HepG2 (cell line): ENCODE measurements at regions not wholly inside any gene's neighbourhood (a gene's known extent, or its start where the extent isn't known, plus 50 kb on each side); places are given as distances from the start of the nearest gene placed in this dataset.

Experiments
- ATAC-seq: fragments of 200-7000 bp; cut with Tn5 transposase; 3 replicates; pipeline ENCODE4 v1.9.1; 2020; ENCODE audit warnings: mild to moderate bottlenecking, moderate library complexity
- BruUV-seq: library from RNA; stranded (reverse); fragments of 400-500 nt; replicated peaks from 2 replicates; lab custom pipeline; 2021; lab: Mats Ljungman, UMichigan
- CTCF ChIA-PET: fragments of 300-600 bp; formaldehyde crosslinking; extraction: SDS; loops from one replicate; lab custom pipeline; 2021; ENCODE audit warnings: low total read pairs, inconsistent platforms, low intra/inter-chr PET ratio; lab: Yijun Ruan, JAX
- POLR2A ChIA-PET: fragments of 350-600 bp; sonication (Branson Sonifier 250); formaldehyde crosslinking; loops from one replicate; lab custom pipeline; 2020; ENCODE audit warnings: antibody characterized with exemption, inconsistent platforms; lab: Yijun Ruan, JAX
- DNase-seq: peaks from one replicate; pipeline ENCODE4 v3.0.0-alpha.2; 2015; ENCODE audit warnings: low spot score
- FAIRE-seq: peaks from 3 replicates; lab custom pipeline; 2011; peaks lifted over from hg19 to GRCh38; lab: Jason Lieb, UNC
- H2AFZ ChIP-seq: one replicate; pipeline ENCODE4 v1.6.1; 2011; ENCODE audit warnings: low read length, inconsistent platforms
- H3K27ac ChIP-seq: fragments of 300-600 bp; 3 replicates; pipeline ENCODE4 v1.8.0; 2011; ENCODE audit warnings: mixed run types, mild to moderate bottlenecking, mixed read lengths, low read length, inconsistent platforms; ENCODE audit not compliant: insufficient read depth; ENCODE audit errors: extremely low read length
- H3K27me3 ChIP-seq, 2 experiments: fragments of 200-600 bp in 1 of 2; 2 replicates in 1 of 2; 3 replicates in 1 of 2; pipeline versions ENCODE4 v1.6.0 to v1.8.0; 2011; ENCODE audit warnings: low read length in 2 of 2, mild to moderate bottlenecking in 2 of 2, moderate library complexity in 2 of 2, inconsistent platforms in 1 of 2; ENCODE audit not compliant: insufficient read depth in 2 of 2, control insufficient read depth in 1 of 2
- H3K36me3 ChIP-seq, 2 experiments: fragments of 200-600 bp in 1 of 2; replicated peaks in 1 of 2; 2 replicates in 1 of 2; 3 replicates in 1 of 2; pipeline versions ENCODE4 v1.5.1 to v1.8.0; 2011; ENCODE audit warnings: low read length in 2 of 2, inconsistent platforms in 1 of 2; ENCODE audit not compliant: insufficient read depth in 2 of 2, control insufficient read depth in 1 of 2
- H3K4me1 ChIP-seq: 2 replicates; pipeline ENCODE4 v1.5.1; 2012; ENCODE audit warnings: low read length, inconsistent platforms; ENCODE audit not compliant: insufficient read depth
- H3K4me2 ChIP-seq: 2 replicates; pipeline ENCODE4 v1.6.0; 2011; ENCODE audit warnings: low read depth, low read length, inconsistent platforms
- H3K4me3 ChIP-seq, 3 experiments: fragments of 200-600 bp in 1 of 3; sonication (generic), shearing (Covaris generic) in 1 of 3; replicated peaks in 1 of 3; 2 replicates each; pipeline ENCODE4 v1.5.1; 2011 to 2016; ENCODE audit warnings: low read length in 3 of 3, inconsistent platforms in 2 of 3, low read depth in 2 of 3, mild to moderate bottlenecking in 2 of 3, control low read depth in 1 of 3, mixed read lengths in 1 of 3; ENCODE audit not compliant: insufficient read depth in 1 of 3
- H3K79me2 ChIP-seq: one replicate; pipeline ENCODE4 v1.6.1; 2011; ENCODE audit warnings: low read length, inconsistent platforms; ENCODE audit not compliant: insufficient read depth
- H3K9ac ChIP-seq: 2 replicates; pipeline ENCODE4 v1.6.0; 2011; ENCODE audit warnings: mild to moderate bottlenecking, low read depth, low read length, inconsistent platforms; ENCODE audit not compliant: insufficient read depth
- H3K9me3 ChIP-seq: 2 replicates; pipeline ENCODE4 v1.5.1; 2012; ENCODE audit warnings: mild to moderate bottlenecking, low read length
- H4K20me1 ChIP-seq: 2 replicates; pipeline ENCODE4 v1.6.0; 2011; ENCODE audit warnings: inconsistent platforms, mild to moderate bottlenecking, low read length, moderate library complexity; ENCODE audit not compliant: insufficient read depth
- ZBTB44 ChIP-seq: sonication (generic); formaldehyde crosslinking; IDR thresholded peaks from 2 replicates; pipeline ENCODE4 v1.4.0; 2020; ENCODE audit warnings: missing genetic modification reagents
- ZNF687 ChIP-seq: sonication (generic); formaldehyde crosslinking; IDR thresholded peaks from 2 replicates; pipeline ENCODE4 v1.5.1; 2020; ENCODE audit warnings: mild to moderate bottlenecking, missing genetic modification reagents, moderate library complexity
- WGBS: methylation state at CpG from one replicate; pipeline ENCODE4 v1.1.6; 2017; ENCODE audit warnings: low lambda C conversion rate; 5-methylcytosine and 5-hydroxymethylcytosine counted together
- in situ Hi-C: cut with HindIII; loops from 2 replicates; pipeline ENCODE4 v1.10.0; 2017; ENCODE audit warnings: low pct_unique_long_range_greater_than_20kb; ENCODE audit not compliant: extremely low pct_ligation_motif_present
- intact Hi-C: fragments of 100-400 bp; cut with micrococcal nuclease; formaldehyde crosslinking; loops from one replicate; pipeline ENCODE4 v1.10.0; 2022; ENCODE audit not compliant: unreplicated experiment
- TF ChIP-seq, protein P1 (sequence below): sonication (generic); formaldehyde crosslinking; IDR thresholded peaks from 2 replicates; pipeline ENCODE4 v1.5.0; 2020; ENCODE audit warnings: mild to moderate bottlenecking, missing genetic modification reagents, moderate library complexity

DNA sequence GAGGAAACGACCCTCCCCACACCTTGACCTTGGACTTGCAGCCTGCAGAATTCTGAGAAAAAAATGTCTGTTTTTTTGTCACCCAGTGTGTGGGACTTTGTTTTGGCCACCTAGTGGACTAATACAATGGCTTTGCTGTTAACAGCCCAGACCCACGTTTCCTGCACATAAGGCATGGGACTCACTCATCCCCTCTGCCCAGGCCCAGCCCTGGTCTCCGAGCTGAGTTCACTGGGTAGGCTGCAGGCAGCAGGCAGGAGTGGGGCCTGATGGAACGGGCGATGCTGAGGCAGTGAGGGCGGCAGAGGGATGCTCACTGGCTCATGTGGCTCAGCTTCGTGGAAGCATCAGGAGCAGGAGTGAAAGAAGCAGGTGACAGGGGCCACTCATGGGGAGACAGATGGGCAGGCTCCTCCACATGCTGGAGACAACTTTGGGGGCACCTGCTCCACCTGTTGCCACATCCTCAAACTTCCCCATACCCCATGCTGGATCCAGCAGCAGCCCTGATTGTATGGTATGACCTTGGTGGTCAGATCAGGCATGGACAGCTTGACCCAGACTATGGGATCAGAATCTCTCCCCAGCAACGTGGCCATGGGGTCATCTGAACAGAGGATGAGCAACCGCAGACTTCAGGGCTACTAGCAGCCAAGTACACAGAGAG, 65.8 kb upstream of the ANTXRL start:
- Histone ChIP-seq H3K27ac (no peak overlapping the region), H3K4me2 (no peak overlapping the region; the same call in 1 of the 2 replicates), H3K4me1 (peaks cover 19% of the 10 kb centered on the region), H3K9me3 (no peaks in the 10 kb centered on the region), H3K4me3 (no peak overlapping the region), H3K27me3 (peaks cover 0 to 27% of the 10 kb centered on the region in 2 experiments; a peak in 3 of 5 replicates), H2AFZ (no peak overlapping the region), H4K20me1 (no peaks in the 10 kb centered on the region), H3K79me2 (no peaks in the 10 kb centered on the region), H3K36me3 (no peaks in the 10 kb centered on the region), H3K9ac (no peak overlapping the region)
- ATAC-seq: peak; percentile 86
- no TSS peak for BruUV-seq
- in situ Hi-C loops: no loop called here
- FAIRE-seq: no peak
- DNase-seq: peak; percentile 11
- whole genome bisulfite sequencing: 15% methylated on average over 3 of the region's 9 CpGs
- intact Hi-C loops: loop anchor here (10.0 kb wide), 1 partner anchor 196 kb away; no protein-coding TSS in a partner anchor
- ChIA-PET CTCF (no interaction called here), POLR2A (no interaction called here)
- TF ChIP-seq, protein P1, sequence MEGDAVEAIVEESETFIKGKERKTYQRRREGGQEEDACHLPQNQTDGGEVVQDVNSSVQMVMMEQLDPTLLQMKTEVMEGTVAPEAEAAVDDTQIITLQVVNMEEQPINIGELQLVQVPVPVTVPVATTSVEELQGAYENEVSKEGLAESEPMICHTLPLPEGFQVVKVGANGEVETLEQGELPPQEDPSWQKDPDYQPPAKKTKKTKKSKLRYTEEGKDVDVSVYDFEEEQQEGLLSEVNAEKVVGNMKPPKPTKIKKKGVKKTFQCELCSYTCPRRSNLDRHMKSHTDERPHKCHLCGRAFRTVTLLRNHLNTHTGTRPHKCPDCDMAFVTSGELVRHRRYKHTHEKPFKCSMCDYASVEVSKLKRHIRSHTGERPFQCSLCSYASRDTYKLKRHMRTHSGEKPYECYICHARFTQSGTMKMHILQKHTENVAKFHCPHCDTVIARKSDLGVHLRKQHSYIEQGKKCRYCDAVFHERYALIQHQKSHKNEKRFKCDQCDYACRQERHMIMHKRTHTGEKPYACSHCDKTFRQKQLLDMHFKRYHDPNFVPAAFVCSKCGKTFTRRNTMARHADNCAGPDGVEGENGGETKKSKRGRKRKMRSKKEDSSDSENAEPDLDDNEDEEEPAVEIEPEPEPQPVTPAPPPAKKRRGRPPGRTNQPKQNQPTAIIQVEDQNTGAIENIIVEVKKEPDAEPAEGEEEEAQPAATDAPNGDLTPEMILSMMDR (CRISPR knock-in tag): peak; percentile 29; the same call in 1 of the 2 replicates
- no peak for TF ChIP-seq ZBTB44 (CRISPR knock-in tag)
- TF ChIP-seq ZNF687 (CRISPR knock-in tag): 0 out of 2 replicates have a peak, but pooled peaks have one; percentile 32
